Stomach (tissue), 8 donors: ENCODE measurements at regions not wholly inside any gene's neighbourhood (a gene's known extent, or its start where the extent isn't known, plus 50 kb on each side); places are given as distances from the start of the nearest gene placed in this dataset.
A peak's percentile ranks its signal among the peaks of the same experiment; 100 is the strongest.

Source experiments
- DNase-seq, 2 donors: peaks; one replicate each; pipeline versions ENCODE4 v3.0.0 to v3.0.0-alpha.2; 2013 to 2019
- H3K27ac ChIP-seq, 5 donors: fragments of 200-600 bp in 4 of 5; sonication (generic) in 4 of 5; one replicate each; pipeline ENCODE4 v1.5.1; 2013 to 2019; ENCODE audit warnings: mild to moderate bottlenecking in 1 of 5, moderate library complexity in 1 of 5
- H3K27me3 ChIP-seq, 3 donors: fragments of 200-600 bp; sonication (generic); one replicate each; pipeline ENCODE4 v1.5.1; 2017 to 2019; ENCODE audit warnings: mixed run types in 1 of 3
- H3K36me3 ChIP-seq, 4 donors: fragments of 200-600 bp; sonication (generic); 1 replicate in 3 of 4; 2 replicates in 1 of 4; pipeline ENCODE4 v1.5.1; 2016 to 2019
- H3K4me1 ChIP-seq, 4 donors: fragments of 200-600 bp; sonication (generic); one replicate each; pipeline ENCODE4 v1.5.1; 2016 to 2019
- H3K4me3 ChIP-seq, 4 donors: fragments of 200-600 bp; sonication (generic) in 3 of 4; one replicate each; pipeline ENCODE4 v1.5.1; 2016 to 2019; ENCODE audit warnings: mild to moderate bottlenecking in 1 of 4
- H3K9me3 ChIP-seq, 4 donors: fragments of 200-600 bp; sonication (generic); one replicate each; pipeline ENCODE4 v1.5.1; 2016 to 2019
- CTCF ChIP-seq, 7 experiments: fragments of 450-650 bp in 4 of 7; fragments of 200-600 bp in 3 of 7; sonication (generic) in 3 of 7; IDR thresholded peaks; one replicate each; pipeline ENCODE4 v1.5.1; 2016 to 2019; ENCODE audit warnings: antibody characterized with exemption in 7 of 7, control low read depth in 2 of 7, mild to moderate bottlenecking in 1 of 7
- EP300 ChIP-seq: sonication (generic); formaldehyde crosslinking; IDR thresholded peaks from one replicate; pipeline ENCODE4 v1.6.1; 2017; ENCODE audit warnings: antibody characterized with exemption
- POLR2A ChIP-seq, 4 donors: fragments of 450-650 bp; IDR thresholded peaks; one replicate each; pipeline ENCODE4 v1.6.1; 2016; ENCODE audit warnings: antibody characterized with exemption in 4 of 4, control low read depth in 2 of 4, mild to moderate bottlenecking in 1 of 4, moderate library complexity in 1 of 4
- POLR2AphosphoS5 ChIP-seq, 3 donors: sonication (generic); formaldehyde crosslinking; IDR thresholded peaks; one replicate each; pipeline ENCODE4 v1.6.1; 2016; ENCODE audit warnings: antibody characterized with exemption in 3 of 3
- WGBS, 5 donors: extraction: QIAGEN DNeasy Blood & Tissue Kit in 3 of 5; methylation state at CpG; one replicate each; pipeline versions ENCODE4 v1.1.5 to v1.1.7; 2013 to 2018; 5-methylcytosine and 5-hydroxymethylcytosine counted together
- intact Hi-C: fragments of 100-400 bp; cut with DNase I; formaldehyde crosslinking; loops from one replicate; pipeline ENCODE4 v1.15.1; 2023; ENCODE audit warnings: low total_unique reads
- donor health status: healthy with polysubstance abuse.
- donor health status: Bipolar disorder and iron deficiency.
- donor health status: healthy.

DNA sequence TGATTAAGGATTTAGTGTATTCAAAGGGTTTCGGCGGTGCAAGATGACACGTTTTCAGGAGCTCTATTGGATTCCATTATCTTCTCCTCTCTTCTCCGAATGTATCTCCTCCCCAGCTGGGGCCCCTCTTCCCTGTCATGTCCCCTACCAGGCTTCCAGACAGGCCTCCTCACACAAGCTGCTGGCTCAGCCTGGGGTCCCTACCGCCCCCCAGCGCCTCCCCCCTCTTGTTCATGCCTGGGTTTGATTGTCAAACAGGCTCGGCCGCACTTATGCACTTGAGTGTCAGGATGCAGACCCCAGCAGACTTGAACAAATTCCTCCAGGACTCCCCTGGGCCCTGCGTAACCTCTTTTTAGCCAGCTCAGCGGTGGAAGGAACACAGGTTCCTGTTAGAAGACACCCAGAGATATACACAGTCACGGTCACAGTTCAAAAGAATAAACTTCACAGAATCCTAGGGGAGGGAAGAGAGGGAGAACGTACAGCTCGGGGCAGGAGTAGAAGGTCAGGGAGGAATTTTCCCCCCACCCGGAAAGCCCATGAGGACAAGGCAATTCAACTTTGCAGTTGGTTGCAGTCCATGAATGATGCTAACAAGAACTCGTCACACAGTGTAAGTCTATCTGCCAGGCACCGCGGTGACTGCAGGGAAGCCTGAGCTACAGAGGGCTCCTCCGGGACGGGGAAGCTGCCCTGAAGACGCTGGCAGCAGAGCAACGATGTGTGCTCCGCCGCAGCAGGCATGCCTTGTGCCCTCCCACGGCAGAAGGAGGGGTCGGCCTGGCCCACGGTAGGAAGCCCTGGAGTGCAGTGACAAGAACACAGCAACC is 560.0 kb downstream of the BNC2 start:
- Histone ChIP-seq H3K4me1 (peaks cover 0 to 12% (median 3%) of the 10 kb centered on the region in 4 donors), H3K4me3 (no peak overlapping the region), H3K27me3 (no peaks in the 10 kb centered on the region), H3K36me3 (no peaks in the 10 kb centered on the region), H3K27ac (peak overlapping the region in 4 of 5 donors; percentile 32 to 78 (median 55)), H3K9me3 (no peaks in the 10 kb centered on the region)
- WGBS, 5 donors: 65 to 78% (median 69%) methylated on average over 20 to 26 of the region's 26 CpGs
- TF ChIP-seq EP300: no peak
- peak in 1 of 2 donors; percentile 69 for DNase-seq
- intact Hi-C loops: no loop called here

GRCh38 chr9:16312116-16312515 is 558.4 kb downstream of the BNC2 start:
- H3K27ac ChIP-seq: no peak overlapping the region
- H3K27me3 ChIP-seq: no peaks in the 10 kb centered on the region
- no peak overlapping the region for H3K4me3 ChIP-seq
- 32 to 59% (median 50%) methylated on average over 6 of the region's 6 CpGs for WGBS, 5 donors
- TF ChIP-seq EP300 (no peak), POLR2A (IDR thresholded peaks at IDR 0.05) (no peak), POLR2AphosphoS5 (IDR thresholded peaks at IDR 0.05) (no peak), CTCF (IDR thresholded peaks at IDR 0.05) (no peak)
- DNase-seq: no peak
- H3K9me3 ChIP-seq: no peaks in the 10 kb centered on the region
- H3K36me3 ChIP-seq: no peaks in the 10 kb centered on the region
- intact Hi-C loops: no loop called here
- H3K4me1 ChIP-seq: peaks cover 0 to 12% (median 3%) of the 10 kb centered on the region in 4 donors

DNA sequence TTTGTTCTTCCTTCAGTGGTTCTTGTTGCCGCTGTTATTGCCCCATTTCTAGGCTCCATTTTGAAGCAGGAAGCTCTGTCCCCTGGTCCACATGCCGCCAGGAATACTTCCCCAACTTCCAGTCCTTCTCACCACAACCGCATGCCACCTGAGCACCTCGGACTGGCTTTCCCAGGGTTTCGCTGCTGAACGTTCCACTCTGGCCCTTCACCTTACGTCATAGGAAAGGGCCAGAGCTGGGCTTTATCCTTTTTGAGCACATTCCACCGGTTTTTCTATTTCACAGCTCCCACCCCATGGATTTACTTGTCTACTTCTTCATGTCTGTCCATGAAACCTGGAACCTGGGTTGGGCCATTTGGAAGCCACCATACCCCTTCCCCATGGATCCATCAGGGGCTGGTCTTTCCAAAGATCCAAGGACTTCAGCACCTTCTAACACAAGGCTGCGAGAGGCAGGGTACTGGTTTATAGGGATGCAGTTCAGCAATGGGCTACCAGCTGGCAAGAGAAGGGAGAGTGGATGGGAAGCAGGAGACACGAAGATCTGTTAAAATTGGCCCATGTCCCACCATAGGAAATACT is 557.4 kb downstream of the BNC2 start:
- intact Hi-C loops: no loop called here
- 82 to 94% (median 88%) methylated on average over 10 of the region's 10 CpGs for WGBS, 5 donors
- Histone ChIP-seq H3K9me3 (no peaks in the 10 kb centered on the region), H3K27ac (no peak overlapping the region), H3K36me3 (no peaks in the 10 kb centered on the region), H3K4me1 (peaks cover 0 to 12% (median 3%) of the 10 kb centered on the region in 4 donors), H3K27me3 (no peaks in the 10 kb centered on the region), H3K4me3 (no peak overlapping the region)
- TF ChIP-seq CTCF (IDR thresholded peaks at IDR 0.05): no peak
- no peak for TF ChIP-seq EP300
- no peak for TF ChIP-seq POLR2A (IDR thresholded peaks at IDR 0.05)
- TF ChIP-seq POLR2AphosphoS5 (IDR thresholded peaks at IDR 0.05): no peak
- DNase-seq: no peak

- no peak overlapping the region for H3K4me3 ChIP-seq
- intact Hi-C loops: no loop called here
- H3K27me3 ChIP-seq: no peaks in the 10 kb centered on the region
- peaks cover 0 to 12% (median 3%) of the 10 kb centered on the region in 4 donors for H3K4me1 ChIP-seq
- no peaks in the 10 kb centered on the region for H3K36me3 ChIP-seq
- DNase-seq: no peak
- H3K27ac ChIP-seq: no peak overlapping the region
- WGBS, 5 donors: 69 to 96% (median 80%) methylated on average over 5 of the region's 5 CpGs
- no peaks in the 10 kb centered on the region for H3K9me3 ChIP-seq
- TF ChIP-seq POLR2A (IDR thresholded peaks at IDR 0.05) (no peak), POLR2AphosphoS5 (IDR thresholded peaks at IDR 0.05) (no peak), CTCF (IDR thresholded peaks at IDR 0.05) (no peak), EP300 (no peak)
These were observed 556.0 kb downstream of the BNC2 start for GRCh38 chr9:16314476-16314875.

GRCh38 chr9:16315720-16316119 is 554.8 kb downstream of the BNC2 start:
- Histone ChIP-seq H3K27me3 (no peaks in the 10 kb centered on the region), H3K27ac (no peak overlapping the region), H3K9me3 (no peaks in the 10 kb centered on the region), H3K4me1 (peaks cover 0 to 3% (median 0%) of the 10 kb centered on the region in 4 donors), H3K36me3 (no peaks in the 10 kb centered on the region), H3K4me3 (no peak overlapping the region)
- 66 to 83% (median 79%) methylated on average over 6 of the region's 6 CpGs for WGBS, 5 donors
- TF ChIP-seq POLR2AphosphoS5 (IDR thresholded peaks at IDR 0.05): no peak
- TF ChIP-seq EP300: no peak
- no peak for DNase-seq
- intact Hi-C loops: no loop called here
